OCI-LY3 (cell line): ENCODE measurements at regions not wholly inside any gene's neighbourhood (a gene's known extent, or its start where the extent isn't known, plus 50 kb on each side); places are given as distances from the start of the nearest gene placed in this dataset.

Experiments used
- EZH2phosphoT487 ChIP-seq: fragments of 200-600 bp; shearing (Covaris generic); IDR thresholded peaks from 2 replicates; pipeline ENCODE4 v1.6.1; 2018; ENCODE audit warnings: antibody characterized with exemption, mixed run types, low read depth
- TF ChIP-seq, protein P1 (sequence below): fragments of 200-600, 300-600 bp; sonication (generic); IDR thresholded peaks from 2 replicates; pipeline ENCODE4 v1.5.1; 2014; ENCODE audit warnings: antibody characterized with exemption, low read length, low read depth

- TF ChIP-seq, protein P1, sequence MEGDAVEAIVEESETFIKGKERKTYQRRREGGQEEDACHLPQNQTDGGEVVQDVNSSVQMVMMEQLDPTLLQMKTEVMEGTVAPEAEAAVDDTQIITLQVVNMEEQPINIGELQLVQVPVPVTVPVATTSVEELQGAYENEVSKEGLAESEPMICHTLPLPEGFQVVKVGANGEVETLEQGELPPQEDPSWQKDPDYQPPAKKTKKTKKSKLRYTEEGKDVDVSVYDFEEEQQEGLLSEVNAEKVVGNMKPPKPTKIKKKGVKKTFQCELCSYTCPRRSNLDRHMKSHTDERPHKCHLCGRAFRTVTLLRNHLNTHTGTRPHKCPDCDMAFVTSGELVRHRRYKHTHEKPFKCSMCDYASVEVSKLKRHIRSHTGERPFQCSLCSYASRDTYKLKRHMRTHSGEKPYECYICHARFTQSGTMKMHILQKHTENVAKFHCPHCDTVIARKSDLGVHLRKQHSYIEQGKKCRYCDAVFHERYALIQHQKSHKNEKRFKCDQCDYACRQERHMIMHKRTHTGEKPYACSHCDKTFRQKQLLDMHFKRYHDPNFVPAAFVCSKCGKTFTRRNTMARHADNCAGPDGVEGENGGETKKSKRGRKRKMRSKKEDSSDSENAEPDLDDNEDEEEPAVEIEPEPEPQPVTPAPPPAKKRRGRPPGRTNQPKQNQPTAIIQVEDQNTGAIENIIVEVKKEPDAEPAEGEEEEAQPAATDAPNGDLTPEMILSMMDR, result no peak
- TF ChIP-seq EZH2phosphoT487, result no peak
Measured at GRCh38 chr12:5180496-5180895, 136.8 kb downstream of the KCNA5 start.
